Heart left ventricle (tissue), 13 donors: ENCODE measurements at regions not wholly inside any gene's neighbourhood (a gene's known extent, or its start where the extent isn't known, plus 50 kb on each side); places are given as distances from the start of the nearest gene placed in this dataset.

ENCODE experiments used
- POLR2A ChIP-seq, 2 donors: fragments of 450-650 bp; IDR thresholded peaks; one replicate each; pipeline ENCODE4 v1.6.1; 2017; ENCODE audit warnings: antibody characterized with exemption in 2 of 2, mild to moderate bottlenecking in 2 of 2, moderate library complexity in 2 of 2
- TF ChIP-seq, protein P1 (sequence below), 12 donors: fragments of 200-600 bp; sonication (generic) in 4 of 12; IDR thresholded peaks; one replicate each; pipeline versions ENCODE4 v1.5.0 to v1.8.0; 2018 to 2022; ENCODE audit warnings: antibody characterized with exemption in 12 of 12, mild to moderate bottlenecking in 5 of 12
- donor health status: ischemic (EF 13 %, LVEDD 7.1; RV severe dilation, severe dysfunction).
- donor health status: DM: no; HTN: yes; CAD: no.
- donor health status: DM: no; HTN: no; CAD: no.
- donor health status: ischemic (EF 25% LVEDD 6.9; RV normal size, moderate dysfunction).
- donor health status: ischemic (EF 25% LVEDD 5.7; RV mildly dilated, moderate dysfunction).
- donor health status: ischemic (EF 35%, LVEDD 5.7; RV mildly dilated, moderate dysfunction).
- donor health status: nonischemic (EF 11% LVEDD 7.7; RV severe dilation, severe dysfunction).
- donor health status: DM: yes; HTN: yes; CAD: no.
- donor health status: PGD.
- donor health status: ischemic (EF 29% LVEDD 5.4; RV normal size, mild dysfunction).
- donor health status: nonischemic (EF 23%, LVEDD 6.1; RV moderate dilation, normal function).

DNA sequence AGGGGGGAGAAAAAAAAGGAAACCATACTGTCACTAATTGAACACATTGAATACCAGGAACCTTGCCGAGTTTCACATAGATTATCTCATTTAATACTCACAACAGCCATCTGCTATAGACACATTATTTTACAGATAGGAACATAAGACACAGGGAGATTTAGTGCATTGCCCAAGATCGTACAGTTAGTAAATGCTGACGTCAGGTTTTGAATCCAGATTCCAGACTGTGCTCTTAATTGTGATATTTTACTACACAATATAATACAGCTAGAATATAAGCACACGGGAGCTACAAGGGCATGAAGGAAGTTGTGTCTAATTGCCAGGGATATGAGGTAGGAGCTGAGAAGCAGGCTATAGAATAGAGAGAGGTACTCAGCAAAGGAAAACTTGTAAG, 93.9 kb upstream of the MINDY3 start:
- TF ChIP-seq POLR2A (IDR thresholded peaks at IDR 0.05), result no peak
- TF ChIP-seq, protein P1, sequence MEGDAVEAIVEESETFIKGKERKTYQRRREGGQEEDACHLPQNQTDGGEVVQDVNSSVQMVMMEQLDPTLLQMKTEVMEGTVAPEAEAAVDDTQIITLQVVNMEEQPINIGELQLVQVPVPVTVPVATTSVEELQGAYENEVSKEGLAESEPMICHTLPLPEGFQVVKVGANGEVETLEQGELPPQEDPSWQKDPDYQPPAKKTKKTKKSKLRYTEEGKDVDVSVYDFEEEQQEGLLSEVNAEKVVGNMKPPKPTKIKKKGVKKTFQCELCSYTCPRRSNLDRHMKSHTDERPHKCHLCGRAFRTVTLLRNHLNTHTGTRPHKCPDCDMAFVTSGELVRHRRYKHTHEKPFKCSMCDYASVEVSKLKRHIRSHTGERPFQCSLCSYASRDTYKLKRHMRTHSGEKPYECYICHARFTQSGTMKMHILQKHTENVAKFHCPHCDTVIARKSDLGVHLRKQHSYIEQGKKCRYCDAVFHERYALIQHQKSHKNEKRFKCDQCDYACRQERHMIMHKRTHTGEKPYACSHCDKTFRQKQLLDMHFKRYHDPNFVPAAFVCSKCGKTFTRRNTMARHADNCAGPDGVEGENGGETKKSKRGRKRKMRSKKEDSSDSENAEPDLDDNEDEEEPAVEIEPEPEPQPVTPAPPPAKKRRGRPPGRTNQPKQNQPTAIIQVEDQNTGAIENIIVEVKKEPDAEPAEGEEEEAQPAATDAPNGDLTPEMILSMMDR (IDR thresholded peaks at IDR 0.05), result no peak
